Right lung (tissue), 2 donors: ENCODE measurements at regions not wholly inside any gene's neighbourhood (a gene's known extent, or its start where the extent isn't known, plus 50 kb on each side); places are given as distances from the start of the nearest gene placed in this dataset.

ENCODE experiments used
- DNase-seq, 2 donors: peaks; one replicate each; pipeline ENCODE4 v3.0.0-alpha.2; 2013

DNA sequence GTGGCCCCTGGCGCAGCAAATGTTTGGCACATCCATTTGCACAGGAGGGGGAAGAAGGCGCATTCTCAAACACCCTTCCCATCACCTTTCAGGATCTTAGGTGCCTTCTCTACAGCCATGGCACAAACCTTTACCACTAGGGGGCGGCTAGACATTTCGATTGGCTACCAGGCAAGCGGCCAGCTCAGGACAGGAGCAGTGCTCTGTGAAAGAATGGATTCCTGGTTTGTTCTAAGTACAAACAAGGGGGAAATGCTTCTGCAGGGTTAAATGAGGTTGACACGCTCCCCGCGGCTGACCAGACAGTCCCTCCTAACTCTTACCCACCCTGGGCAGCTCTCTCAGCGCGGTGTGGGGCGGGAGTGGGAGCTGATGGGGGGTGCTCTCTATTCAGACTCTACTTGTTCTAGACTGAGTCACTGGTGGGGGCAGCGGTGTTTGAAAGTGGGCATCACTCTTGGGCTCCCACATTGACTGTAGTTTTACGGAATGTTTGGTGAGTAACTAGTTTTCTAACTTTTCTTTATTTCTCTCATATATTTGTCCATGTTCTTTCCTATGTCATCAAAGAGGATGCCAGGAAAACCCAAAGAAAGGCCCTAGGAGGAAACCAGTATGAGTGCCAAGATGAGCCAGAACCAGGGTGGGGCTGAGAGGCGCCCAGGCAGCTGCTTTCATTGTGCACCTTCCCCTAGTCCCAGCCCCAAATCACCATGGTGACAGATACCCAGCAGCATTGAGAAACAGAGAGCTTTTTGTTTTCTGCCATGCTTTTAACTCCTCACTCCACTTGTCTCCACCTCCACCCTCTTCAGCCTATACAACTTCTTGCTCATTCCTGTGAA is 61.4 kb upstream of the GPR158 start:
- DNase-seq, result peak; percentile 49 to 60

DNA sequence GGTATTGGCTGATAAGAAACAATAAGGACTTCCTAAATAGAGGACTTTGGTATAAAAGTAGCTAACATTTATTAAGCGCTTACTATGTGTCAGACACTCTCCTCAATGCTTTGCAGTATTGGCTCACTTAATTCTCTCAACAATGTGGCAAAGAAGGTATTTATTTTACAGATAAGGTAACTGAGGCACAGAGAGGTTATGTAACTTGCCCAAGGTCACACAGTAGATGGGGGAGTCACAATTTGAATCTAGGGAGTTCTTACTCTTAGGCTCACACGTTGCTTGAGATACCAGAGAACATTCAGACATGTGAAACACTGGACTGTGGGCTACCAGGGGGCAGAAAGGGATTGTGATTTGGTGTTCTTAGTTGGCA is 60.8 kb upstream of the GPR158 start:
- DNase-seq, result no peak

DNA sequence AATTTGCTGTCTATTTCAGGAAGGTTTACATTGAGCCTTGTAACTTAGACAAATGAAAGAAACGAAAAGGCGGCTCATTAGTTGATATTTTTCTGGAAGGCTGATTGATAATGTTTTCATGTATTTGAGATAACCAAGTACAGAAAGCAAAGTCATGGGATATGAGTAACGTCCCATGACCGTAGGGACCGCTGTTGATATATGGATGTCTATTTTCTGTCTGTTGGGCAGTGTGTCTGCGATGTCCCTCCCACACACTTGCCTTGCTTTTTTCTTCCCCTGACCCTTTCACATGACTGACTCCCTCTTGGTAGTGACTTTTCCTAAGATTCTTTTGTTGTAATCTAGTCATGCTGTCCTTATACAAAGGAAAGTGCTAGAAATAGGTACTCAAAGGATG is 57.0 kb upstream of the GPR158 start:
- no peak for DNase-seq

DNA sequence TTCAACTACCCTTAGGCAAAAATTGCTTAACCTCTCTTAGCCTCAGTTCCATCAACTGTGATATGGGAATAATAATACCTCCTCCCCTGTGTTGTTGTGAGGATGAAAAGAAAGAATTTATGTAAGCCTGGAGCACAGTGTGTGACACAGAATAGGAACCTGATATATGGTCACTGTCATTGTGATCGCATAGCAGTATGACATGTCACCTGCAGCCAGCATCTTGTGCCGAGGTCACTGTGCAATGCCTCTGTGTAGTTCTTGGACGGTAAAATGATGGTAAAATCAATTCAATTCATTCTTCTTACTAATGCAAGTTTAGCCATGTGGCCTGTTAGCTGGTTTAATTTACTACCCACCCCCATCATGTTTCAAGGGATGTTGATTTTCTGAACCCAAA is 54.6 kb upstream of the GPR158 start:
- DNase-seq, result no peak
